HepG2 (cell line): ENCODE measurements at regions not wholly inside any gene's neighbourhood (a gene's known extent, or its start where the extent isn't known, plus 50 kb on each side); places are given as distances from the start of the nearest gene placed in this dataset.

Source experiments
- CERS6 ChIP-seq: sonication (generic); formaldehyde crosslinking; IDR thresholded peaks from 2 replicates; pipeline ENCODE4 v1.5.0; 2020; ENCODE audit warnings: missing genetic modification reagents
- CTCF ChIP-seq: sonication (generic); formaldehyde crosslinking; IDR thresholded peaks from 2 replicates; pipeline ENCODE4 v1.5.0; 2020; ENCODE audit warnings: mild to moderate bottlenecking, missing genetic modification reagents, moderate library complexity
- EHMT2 ChIP-seq: fragments of 200-600 bp; sonication (generic); IDR thresholded peaks from 2 replicates; pipeline ENCODE4 v1.7.0; 2017; ENCODE audit warnings: antibody characterized with exemption, low read depth, low read length, borderline replicate concordance
- EZH2 ChIP-seq: conservative IDR thresholded peaks from 2 replicates; pipeline ENCODE4 v1.6.1; 2012; ENCODE audit warnings: mild to moderate bottlenecking, low read depth, low read length, moderate library complexity
- MTA1 ChIP-seq: sonication (generic); formaldehyde crosslinking; IDR thresholded peaks from 2 replicates; pipeline ENCODE4 v1.4.0; 2020; ENCODE audit warnings: missing genetic modification reagents, mild to moderate bottlenecking, borderline replicate concordance
- NFKBIZ ChIP-seq: IDR thresholded peaks from 2 replicates; pipeline ENCODE4 v1.6.1; 2018; ENCODE audit warnings: missing genetic modification reagents, missing compliant biosample characterization
- NR3C1 ChIP-seq: sonication (generic); formaldehyde crosslinking; IDR thresholded peaks from 2 replicates; pipeline ENCODE4 v1.4.0; 2020; ENCODE audit warnings: missing genetic modification reagents
- REL ChIP-seq: sonication (generic); formaldehyde crosslinking; conservative IDR thresholded peaks from 2 replicates; pipeline ENCODE4 v1.8.0; 2022; ENCODE audit warnings: mild to moderate bottlenecking, missing genetic modification reagents, moderate library complexity
- ZFYVE20 ChIP-seq: sonication (generic); formaldehyde crosslinking; IDR thresholded peaks from 2 replicates; pipeline ENCODE4 v1.8.0; 2023; ENCODE audit warnings: low read depth, mild to moderate bottlenecking, moderate library complexity, missing genetic modification reagents, borderline replicate concordance
- ZNF205 ChIP-seq: IDR thresholded peaks from 2 replicates; pipeline ENCODE4 v1.6.1; 2018; ENCODE audit warnings: missing biosample characterization, missing genetic modification reagents
- ZNF543 ChIP-seq: sonication (generic); formaldehyde crosslinking; IDR thresholded peaks from 2 replicates; pipeline ENCODE4 v1.4.0; 2020; ENCODE audit warnings: mild to moderate bottlenecking, missing genetic modification reagents

- TF ChIP-seq ZNF543 (CRISPR knock-in tag) = no peak
- no peak for TF ChIP-seq EHMT2
- no peak for TF ChIP-seq ZFYVE20 (CRISPR knock-in tag)
- no peak for TF ChIP-seq ZNF205 (CRISPR knock-in tag)
- TF ChIP-seq NR3C1 (CRISPR knock-in tag) = no peak
- TF ChIP-seq CERS6 (CRISPR knock-in tag) = no peak
- TF ChIP-seq MTA1 (CRISPR knock-in tag) = no peak
- no peak for TF ChIP-seq CTCF (CRISPR knock-in tag)
- TF ChIP-seq REL (CRISPR knock-in tag) = no peak
- no peak for TF ChIP-seq NFKBIZ
- TF ChIP-seq EZH2 = no peak
These were observed 57.3 kb upstream of the CSF3R start for GRCh38 chr1:36540056-36540455.
